Astrocyte of the spinal cord (primary cell): ENCODE measurements at regions not wholly inside any gene's neighbourhood (a gene's known extent, or its start where the extent isn't known, plus 50 kb on each side); places are given as distances from the start of the nearest gene placed in this dataset.

Source experiments
- DNase-seq: peaks from one replicate; pipeline ENCODE4 v3.0.0; 2011; ENCODE audit warnings: low read depth, low spot score
- H3K4me3 ChIP-seq: 2 replicates; pipeline ENCODE4 v1.5.1; 2011; ENCODE audit warnings: low read depth, mild to moderate bottlenecking, low read length, moderate library complexity
- CTCF ChIP-seq: IDR thresholded peaks from 2 replicates; pipeline ENCODE4 v1.5.1; 2012; ENCODE audit warnings: low read depth, mild to moderate bottlenecking, low read length, inconsistent platforms
- in situ Hi-C: cut with HindIII; loops from 2 replicates; pipeline ENCODE4 v1.10.0; 2017; ENCODE audit warnings: low sequenced_read_pairs

GRCh38 chr4:29459926-29460325, 1260.2 kb upstream of the PCDH7 start:
- no peak for TF ChIP-seq CTCF
- H3K4me3 ChIP-seq, result no peak overlapping the region
- in situ Hi-C loops, result no loop called here
- DNase-seq, result no peak

GRCh38 chr4:29467044-29467717, 1253.0 kb upstream of the PCDH7 start:
- H3K4me3 ChIP-seq, result no peak overlapping the region
- in situ Hi-C loops, result no loop called here
- no peak for DNase-seq
- TF ChIP-seq CTCF, result no peak
